HuH-7 (cell line): ENCODE measurements at regions not wholly inside any gene's neighbourhood (a gene's known extent, or its start where the extent isn't known, plus 50 kb on each side); places are given as distances from the start of the nearest gene placed in this dataset.
"Not testable (repeated sequence)": the region's sequence is repeated elsewhere in the genome, so short reads cannot be mapped to it uniquely, and the experiment has no call there.

Experiments used
- DNase-seq: peaks from one replicate; pipeline ENCODE4 v3.0.0; 2011; ENCODE audit warnings: low spot score

GRCh38 chr17:56690441-56691291 is 97.2 kb downstream of the NOG start:
- no peak for DNase-seq

- DNase-seq = no peak
These were observed 101.3 kb downstream of the NOG start for GRCh38 chr17:56694825-56695224.

- no peak for DNase-seq
These were observed 103.7 kb downstream of the NOG start for GRCh38 chr17:56697190-56697589.

- no peak for DNase-seq
These were observed 105.8 kb downstream of the NOG start for GRCh38 chr17:56699186-56699894.

GRCh38 chr17:56700919-56701420 is 107.5 kb downstream of the NOG start:
- DNase-seq = no peak

- DNase-seq = no peak
These were observed 114.1 kb downstream of the NOG start for GRCh38 chr17:56707312-56708219.

GRCh38 chr17:56708220-56708558 is 114.7 kb downstream of the NOG start:
- no peak for DNase-seq

- no peak for DNase-seq
These were observed 115.3 kb downstream of the NOG start for GRCh38 chr17:56708670-56709410.

- no peak for DNase-seq
These were observed 117.5 kb downstream of the NOG start for GRCh38 chr17:56710986-56711385.

GRCh38 chr17:56715613-56716357 is 117.9 kb downstream of the C17orf67 start:
- peak; percentile 73 for DNase-seq

- no peak for DNase-seq
These were observed 116.2 kb downstream of the C17orf67 start for GRCh38 chr17:56717471-56717870.

GRCh38 chr17:56718515-56718914 is 115.2 kb downstream of the C17orf67 start:
- no peak for DNase-seq

GRCh38 chr17:56723421-56723820 is 110.3 kb downstream of the C17orf67 start:
- DNase-seq = no peak

- DNase-seq = no peak
These were observed 109.1 kb downstream of the C17orf67 start for GRCh38 chr17:56724664-56725063.

- no peak for DNase-seq
These were observed 108.6 kb downstream of the C17orf67 start for GRCh38 chr17:56725144-56725543.

- DNase-seq = no peak
These were observed 105.7 kb downstream of the C17orf67 start for GRCh38 chr17:56727876-56728617.

GRCh38 chr17:56731096-56731495 is 102.6 kb downstream of the C17orf67 start:
- not testable (repeated sequence) for DNase-seq

- no peak for DNase-seq
These were observed 99.9 kb downstream of the C17orf67 start for GRCh38 chr17:56733833-56734232.

- DNase-seq = no peak
These were observed 97.9 kb downstream of the C17orf67 start for GRCh38 chr17:56735842-56736241.
